ENCODE measurements at regions not wholly inside any gene's neighbourhood (a gene's known extent, or its start where the extent isn't known, plus 50 kb on each side); places are given as distances from the start of the nearest gene placed in this dataset.

GRCh38 chr2:53442093-53442492 lies 325.5 kb upstream of the CHAC2 start:
- ATAC-seq (ENCODE audit: insufficient number of reproducible peaks, low FRiP score, low read depth): no peak
- Histone ChIP-seq H3K27ac (no peak overlapping the region), H3K4me1 (ENCODE audit: control insufficient read depth in 1 of 2, low read depth in 2 of 2) (no peaks in the 10 kb centered on the region), H3K36me3 (no peaks in the 10 kb centered on the region), H3K27me3 (replicated peaks; ENCODE audit: insufficient read depth) (no peaks in the 10 kb centered on the region), H3K9me3 (no peaks in the 10 kb centered on the region), H3K4me3 (no peak overlapping the region)
- TF ChIP-seq CTCF (IDR thresholded peaks at IDR 0.05): no peak
- no peak for DNase-seq (ENCODE audit: low spot score)

GRCh38 chr2:53438692-53439091 lies 328.9 kb upstream of the CHAC2 start:
- DNase-seq (ENCODE audit: low spot score): no peak
- no peaks in the 10 kb centered on the region for H3K27me3 ChIP-seq (replicated peaks; ENCODE audit: insufficient read depth)
- ATAC-seq (ENCODE audit: insufficient number of reproducible peaks, low FRiP score, low read depth): no peak
- TF ChIP-seq CTCF (IDR thresholded peaks at IDR 0.05): no peak
- no peak overlapping the region for H3K4me3 ChIP-seq
- no peaks in the 10 kb centered on the region for H3K4me1 ChIP-seq (ENCODE audit: control insufficient read depth in 1 of 2, low read depth in 2 of 2)
- no peaks in the 10 kb centered on the region for H3K36me3 ChIP-seq
- no peak overlapping the region for H3K27ac ChIP-seq
- H3K9me3 ChIP-seq: no peaks in the 10 kb centered on the region

GRCh38 chr2:53438100-53438499 lies 329.5 kb upstream of the CHAC2 start:
- Histone ChIP-seq H3K27ac (no peak overlapping the region), H3K36me3 (no peaks in the 10 kb centered on the region), H3K9me3 (no peaks in the 10 kb centered on the region), H3K4me1 (ENCODE audit: control insufficient read depth in 1 of 2, low read depth in 2 of 2) (no peaks in the 10 kb centered on the region), H3K27me3 (replicated peaks; ENCODE audit: insufficient read depth) (no peaks in the 10 kb centered on the region), H3K4me3 (no peak overlapping the region)
- TF ChIP-seq CTCF (IDR thresholded peaks at IDR 0.05): no peak
- no peak for DNase-seq (ENCODE audit: low spot score)
- ATAC-seq (ENCODE audit: insufficient number of reproducible peaks, low FRiP score, low read depth): no peak

- H3K4me1 ChIP-seq (ENCODE audit: control insufficient read depth in 1 of 2, low read depth in 2 of 2): no peaks in the 10 kb centered on the region
- no peak overlapping the region for H3K27ac ChIP-seq
These were observed 330.2 kb upstream of the CHAC2 start for GRCh38 chr2:53437371-53437770.

GRCh38 chr2:53436882-53437281 lies 330.7 kb upstream of the CHAC2 start:
- no peak for ATAC-seq (ENCODE audit: insufficient number of reproducible peaks, low FRiP score, low read depth)
- Histone ChIP-seq H3K9me3 (no peaks in the 10 kb centered on the region), H3K4me3 (no peak overlapping the region), H3K27me3 (replicated peaks; ENCODE audit: insufficient read depth) (no peaks in the 10 kb centered on the region), H3K4me1 (ENCODE audit: control insufficient read depth in 1 of 2, low read depth in 2 of 2) (no peaks in the 10 kb centered on the region), H3K27ac (no peak overlapping the region), H3K36me3 (no peaks in the 10 kb centered on the region)
- no peak for TF ChIP-seq CTCF (IDR thresholded peaks at IDR 0.05)
- no peak for DNase-seq (ENCODE audit: low spot score)

More at GRCh38 chr2:53437371-53437770, 330.2 kb upstream of the CHAC2 start:
- H3K9me3 ChIP-seq: no peaks in the 10 kb centered on the region
- no peaks in the 10 kb centered on the region for H3K27me3 ChIP-seq (replicated peaks; ENCODE audit: insufficient read depth)
- no peak overlapping the region for H3K4me3 ChIP-seq
- DNase-seq (ENCODE audit: low spot score) (no peak), ATAC-seq (ENCODE audit: insufficient number of reproducible peaks, low FRiP score, low read depth) (no peak)
- TF ChIP-seq CTCF (IDR thresholded peaks at IDR 0.05): no peak
- no peaks in the 10 kb centered on the region for H3K36me3 ChIP-seq

All from thoracic aorta (tissue), 2 donors.